ENCODE measurements at regions not wholly inside any gene's neighbourhood (a gene's known extent, or its start where the extent isn't known, plus 50 kb on each side); places are given as distances from the start of the nearest gene placed in this dataset.

- TF ChIP-seq EZH2 (IDR thresholded peaks at IDR 0.05; ENCODE audit: borderline replicate concordance, low read length) (no peak), CTCF (IDR thresholded peaks at IDR 0.05; ENCODE audit: low read length) (no peak)
These were observed 664.4 kb upstream of the CBLB start for GRCh38 chr3:106533093-106533787.

Data from OCI-LY1 (cell line).